Mesenchymal stem cell (in vitro differentiated cells and primary cell): ENCODE measurements at regions not wholly inside any gene's neighbourhood (a gene's known extent, or its start where the extent isn't known, plus 50 kb on each side); places are given as distances from the start of the nearest gene placed in this dataset.
A peak's percentile ranks its signal among the peaks of the same experiment; 100 is the strongest.

Source experiments
- DNase-seq: peaks from one replicate; pipeline ENCODE4 v3.0.0-alpha.2; 2013
- H2AFZ ChIP-seq: one replicate; pipeline ENCODE4 v1.6.1; 2013; ENCODE audit warnings: low read depth, mild to moderate bottlenecking, control low read depth, inconsistent platforms, low read length, moderate library complexity
- H2AK5ac ChIP-seq: 2 replicates; pipeline ENCODE4 v1.6.1; 2013; ENCODE audit warnings: low read length, moderate library complexity, mild to moderate bottlenecking, inconsistent platforms; ENCODE audit not compliant: severe bottlenecking
- H2BK120ac ChIP-seq: one replicate; pipeline ENCODE4 v1.6.1; 2013; ENCODE audit warnings: low read depth, mild to moderate bottlenecking, inconsistent platforms, low read length, moderate library complexity
- H2BK12ac ChIP-seq, 2 experiments: one replicate each; pipeline ENCODE4 v1.6.1; 2013; ENCODE audit warnings: inconsistent platforms in 2 of 2, low read length in 2 of 2, mild to moderate bottlenecking in 2 of 2, moderate library complexity in 2 of 2, control low read depth in 1 of 2
- H2BK15ac ChIP-seq: one replicate; pipeline ENCODE4 v1.6.1; 2013; ENCODE audit warnings: mild to moderate bottlenecking, low read depth, inconsistent platforms; ENCODE audit not compliant: poor library complexity, severe bottlenecking
- H2BK5ac ChIP-seq: 2 replicates; pipeline ENCODE4 v1.6.1; 2013; ENCODE audit warnings: low read depth, mild to moderate bottlenecking, low read length, control low read depth, inconsistent platforms; ENCODE audit not compliant: poor library complexity, severe bottlenecking
- H3K14ac ChIP-seq, 2 experiments: one replicate each; pipeline ENCODE4 v1.6.1; 2013; ENCODE audit warnings: inconsistent platforms in 2 of 2, low read length in 2 of 2, control low read depth in 1 of 2, mild to moderate bottlenecking in 1 of 2, moderate library complexity in 1 of 2
- H3K18ac ChIP-seq, 2 experiments: one replicate each; pipeline ENCODE4 v1.6.1; 2013; ENCODE audit warnings: inconsistent platforms in 2 of 2, low read length in 2 of 2, control low read depth in 1 of 2, low read depth in 1 of 2, mild to moderate bottlenecking in 1 of 2
- H3K23ac ChIP-seq, 2 experiments: one replicate each; pipeline ENCODE4 v1.6.1; 2013; ENCODE audit warnings: inconsistent platforms in 2 of 2, low read length in 2 of 2, mild to moderate bottlenecking in 2 of 2, moderate library complexity in 2 of 2, control low read depth in 1 of 2
- H3K27ac ChIP-seq: 2 replicates; pipeline ENCODE4 v1.5.1; 2013; ENCODE audit warnings: mild to moderate bottlenecking, moderate library complexity, low read length, control low read depth, inconsistent platforms; ENCODE audit not compliant: poor library complexity, severe bottlenecking
- H3K27me3 ChIP-seq, 2 experiments: 2 replicates each; pipeline versions ENCODE4 v1.6.1 to v1.7.0; 2013; ENCODE audit warnings: low read length in 2 of 2, mild to moderate bottlenecking in 2 of 2, moderate library complexity in 2 of 2, control low read depth in 1 of 2, inconsistent platforms in 1 of 2; ENCODE audit not compliant: control insufficient read depth in 1 of 2, insufficient read depth in 1 of 2
- H3K36me3 ChIP-seq, 2 experiments: 2 replicates each; pipeline versions ENCODE4 v1.6.1 to v1.7.0; 2013; ENCODE audit warnings: low read length in 2 of 2, control low read depth in 1 of 2, inconsistent platforms in 1 of 2, low read depth in 1 of 2, mild to moderate bottlenecking in 1 of 2; ENCODE audit not compliant: insufficient read depth in 2 of 2, control insufficient read depth in 1 of 2
- H3K4ac ChIP-seq, 2 experiments: one replicate each; pipeline ENCODE4 v1.6.1; 2013; ENCODE audit warnings: inconsistent platforms in 2 of 2, low read length in 2 of 2, mild to moderate bottlenecking in 2 of 2, moderate library complexity in 2 of 2, control low read depth in 1 of 2, low read depth in 1 of 2
- H3K4me1 ChIP-seq: 2 replicates; pipeline ENCODE4 v1.6.1; 2013; ENCODE audit warnings: low read depth, low read length, control low read depth; ENCODE audit not compliant: control insufficient read depth, insufficient read depth
- H3K4me2 ChIP-seq: 2 replicates; pipeline ENCODE4 v1.6.1; 2013; ENCODE audit warnings: low read length, mild to moderate bottlenecking, inconsistent platforms; ENCODE audit not compliant: poor library complexity, severe bottlenecking
- H3K4me3 ChIP-seq, 2 experiments: 2 replicates each; pipeline versions ENCODE4 v1.5.1 to v1.7.0; 2013; ENCODE audit warnings: low read length in 2 of 2, mild to moderate bottlenecking in 2 of 2, control low read depth in 1 of 2, low read depth in 1 of 2; ENCODE audit not compliant: insufficient read depth in 1 of 2
- H3K79me1 ChIP-seq: replicated peaks from 2 replicates; pipeline ENCODE4 v1.6.1; 2013; ENCODE audit warnings: mild to moderate bottlenecking, control low read depth, low read length, inconsistent platforms; ENCODE audit not compliant: poor library complexity, severe bottlenecking
- H3K9ac ChIP-seq: 2 replicates; pipeline ENCODE4 v1.7.0; 2013; ENCODE audit warnings: mild to moderate bottlenecking, low read length, moderate library complexity
- H3K9me3 ChIP-seq: 2 replicates; pipeline ENCODE4 v1.7.0; 2013; ENCODE audit warnings: mild to moderate bottlenecking, low read length; ENCODE audit not compliant: control insufficient read depth
- H4K8ac ChIP-seq: one replicate; pipeline ENCODE4 v1.6.1; 2013; ENCODE audit warnings: inconsistent platforms, mild to moderate bottlenecking, low read length, moderate library complexity
- H4K91ac ChIP-seq: one replicate; pipeline ENCODE4 v1.6.1; 2013; ENCODE audit warnings: mild to moderate bottlenecking, low read length, inconsistent platforms
- WGBS: methylation state at CpG from one replicate; pipeline ENCODE4 v1.1.7; 2013; ENCODE audit warnings: mixed read lengths; 5-methylcytosine and 5-hydroxymethylcytosine counted together

GRCh38 chr4:12894062-12894461 is 590.1 kb downstream of the RAB28 start:
- H3K79me1 ChIP-seq: no peaks in the 10 kb centered on the region
- H4K91ac ChIP-seq: no peak overlapping the region
- no peak overlapping the region for H3K4me3 ChIP-seq
- H3K9me3 ChIP-seq: no peaks in the 10 kb centered on the region
- no peak overlapping the region for H3K14ac ChIP-seq
- no peak overlapping the region for H2BK15ac ChIP-seq
- H3K4ac ChIP-seq: no peak overlapping the region
- H2BK5ac ChIP-seq: no peak overlapping the region
- H2AK5ac ChIP-seq: no peak overlapping the region
- H2AFZ ChIP-seq: no peak overlapping the region
- H2BK120ac ChIP-seq: no peak overlapping the region
- peak overlapping the region in 1 of 2 experiments; percentile 72 for H3K23ac ChIP-seq
- H3K9ac ChIP-seq: no peak overlapping the region
- H4K8ac ChIP-seq: no peak overlapping the region
- no peaks in the 10 kb centered on the region for H3K36me3 ChIP-seq
- no peak overlapping the region for H3K4me2 ChIP-seq
- no peak overlapping the region for H3K18ac ChIP-seq
- DNase-seq: no peak
- H3K27me3 ChIP-seq: no peaks in the 10 kb centered on the region
- WGBS: no CpG with 5 or more reads among the region's 1 CpG
- H3K4me1 ChIP-seq: no peaks in the 10 kb centered on the region
- no peak overlapping the region for H3K27ac ChIP-seq
- H2BK12ac ChIP-seq: no peak overlapping the region

- Histone ChIP-seq H3K4me1 (no peaks in the 10 kb centered on the region), H2BK120ac (no peak overlapping the region), H2BK12ac (no peak overlapping the region), H3K23ac (no peak overlapping the region), H3K27me3 (peaks cover 0 to 10% of the 10 kb centered on the region in 2 experiments), H3K9me3 (no peaks in the 10 kb centered on the region), H3K27ac (no peak overlapping the region), H3K4me2 (no peak overlapping the region), H2AK5ac (no peak overlapping the region), H3K79me1 (no peaks in the 10 kb centered on the region), H2BK15ac (no peak overlapping the region), H2BK5ac (no peak overlapping the region), H3K4ac (no peak overlapping the region), H2AFZ (no peak overlapping the region), H3K36me3 (no peaks in the 10 kb centered on the region), H4K8ac (no peak overlapping the region), H3K4me3 (no peak overlapping the region), H4K91ac (no peak overlapping the region), H3K14ac (no peak overlapping the region), H3K18ac (no peak overlapping the region), H3K9ac (no peak overlapping the region)
- peak; percentile 92 for DNase-seq
- WGBS: 11% methylated on average over 3 of the region's 3 CpGs
These were observed 595.1 kb downstream of the RAB28 start for GRCh38 chr4:12889054-12889453.

- Histone ChIP-seq H3K9me3 (peaks cover 6% of the 10 kb centered on the region), H3K18ac (no peak overlapping the region), H3K23ac (no peak overlapping the region), H3K9ac (no peak overlapping the region), H4K91ac (no peak overlapping the region), H2BK15ac (no peak overlapping the region), H2BK12ac (no peak overlapping the region), H3K79me1 (no peaks in the 10 kb centered on the region), H3K36me3 (no peaks in the 10 kb centered on the region), H3K4me2 (no peak overlapping the region), H3K27ac (no peak overlapping the region), H2AFZ (no peak overlapping the region), H2BK120ac (no peak overlapping the region), H3K4me3 (no peak overlapping the region), H2BK5ac (no peak overlapping the region), H2AK5ac (no peak overlapping the region), H3K4me1 (no peaks in the 10 kb centered on the region), H3K27me3 (peaks cover 0 to 10% of the 10 kb centered on the region in 2 experiments), H3K4ac (no peak overlapping the region), H4K8ac (no peak overlapping the region), H3K14ac (peak overlapping the region in 1 of 2 experiments; percentile 39)
- 82% methylated on average over 13 of the region's 20 CpGs for WGBS
- peak; percentile 42 for DNase-seq
These were observed 599.0 kb downstream of the RAB28 start for GRCh38 chr4:12884846-12885796.

GRCh38 chr4:12881945-12882584 is 602.1 kb downstream of the RAB28 start:
- no peak overlapping the region for H2AK5ac ChIP-seq
- 85% methylated on average over 1 of the region's 3 CpGs for WGBS
- H3K14ac ChIP-seq: no peak overlapping the region
- no peak overlapping the region for H2BK15ac ChIP-seq
- no peak overlapping the region for H3K4me3 ChIP-seq
- peaks cover 0 to 2% of the 10 kb centered on the region in 2 experiments for H3K27me3 ChIP-seq
- H3K23ac ChIP-seq: no peak overlapping the region
- H4K91ac ChIP-seq: no peak overlapping the region
- H2AFZ ChIP-seq: no peak overlapping the region
- no peaks in the 10 kb centered on the region for H3K79me1 ChIP-seq
- no peak overlapping the region for H3K9ac ChIP-seq
- no peaks in the 10 kb centered on the region for H3K36me3 ChIP-seq
- peaks cover 7% of the 10 kb centered on the region for H3K9me3 ChIP-seq
- no peak overlapping the region for H3K18ac ChIP-seq
- H3K4me1 ChIP-seq: no peaks in the 10 kb centered on the region
- H3K4ac ChIP-seq: no peak overlapping the region
- DNase-seq: no peak
- no peak overlapping the region for H3K4me2 ChIP-seq
- no peak overlapping the region for H2BK5ac ChIP-seq
- H4K8ac ChIP-seq: no peak overlapping the region
- no peak overlapping the region for H3K27ac ChIP-seq
- H2BK12ac ChIP-seq: no peak overlapping the region
- H2BK120ac ChIP-seq: no peak overlapping the region
